Stimulated activated CD8-positive, alpha-beta memory T cell treated with anti-CD3 and anti-CD28 coated beads, Interleukin-7, amount 100 ng/mL, for 1 hour (primary cell): ENCODE measurements at regions not wholly inside any gene's neighbourhood (a gene's known extent, or its start where the extent isn't known, plus 50 kb on each side); places are given as distances from the start of the nearest gene placed in this dataset.

ENCODE experiments used
- DNase-seq, 2 donors: peaks; one replicate each; pipeline ENCODE4 v3.0.0-alpha.2; 2020; ENCODE audit warnings: low read depth in 2 of 2

GRCh38 chr18:74023220-74023619, 124.4 kb downstream of the FBXO15 start:
- DNase-seq = no peak

GRCh38 chr18:74019864-74020263, 127.8 kb downstream of the FBXO15 start:
- no peak for DNase-seq

GRCh38 chr18:74013955-74014354, 133.7 kb downstream of the FBXO15 start:
- DNase-seq = no peak

DNA sequence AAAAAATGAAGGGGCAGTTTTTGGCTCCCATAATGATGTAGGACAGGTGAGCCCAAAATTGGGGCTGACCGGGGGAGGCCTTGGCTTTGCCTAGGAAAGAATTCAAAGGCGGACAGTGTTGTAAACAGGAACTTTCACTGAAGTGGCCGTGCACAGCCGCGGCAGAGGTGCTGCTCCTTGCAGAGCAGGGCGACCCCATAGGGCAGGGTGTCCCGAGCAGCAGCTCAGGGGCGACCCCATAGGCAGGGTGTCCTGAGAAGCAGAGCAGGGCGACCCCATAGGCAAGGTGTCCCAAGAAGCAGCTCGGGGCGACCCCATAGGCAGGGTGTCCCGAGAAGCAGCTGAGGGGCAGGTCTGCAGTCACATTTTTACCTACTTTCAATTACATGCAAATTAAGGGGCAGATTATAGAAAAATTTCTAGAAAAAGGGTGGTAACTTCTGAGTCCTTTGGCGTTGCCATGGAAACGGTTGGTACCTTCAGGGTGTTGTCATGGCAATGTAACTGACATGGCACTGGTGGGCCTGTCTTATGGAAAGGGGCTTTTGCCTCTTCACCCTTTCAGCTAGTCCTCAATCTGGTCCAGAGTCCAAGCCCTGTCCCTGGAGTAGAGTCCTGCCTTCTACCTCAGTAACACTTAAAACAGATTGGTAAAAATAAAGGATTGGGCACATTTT, 134.5 kb downstream of the FBXO15 start:
- no peak for DNase-seq

- no peak for DNase-seq
These were observed 141.5 kb downstream of the FBXO15 start for GRCh38 chr18:74006143-74006542.

GRCh38 chr18:74005320-74006109, 142.1 kb downstream of the FBXO15 start:
- DNase-seq = no peak

DNA sequence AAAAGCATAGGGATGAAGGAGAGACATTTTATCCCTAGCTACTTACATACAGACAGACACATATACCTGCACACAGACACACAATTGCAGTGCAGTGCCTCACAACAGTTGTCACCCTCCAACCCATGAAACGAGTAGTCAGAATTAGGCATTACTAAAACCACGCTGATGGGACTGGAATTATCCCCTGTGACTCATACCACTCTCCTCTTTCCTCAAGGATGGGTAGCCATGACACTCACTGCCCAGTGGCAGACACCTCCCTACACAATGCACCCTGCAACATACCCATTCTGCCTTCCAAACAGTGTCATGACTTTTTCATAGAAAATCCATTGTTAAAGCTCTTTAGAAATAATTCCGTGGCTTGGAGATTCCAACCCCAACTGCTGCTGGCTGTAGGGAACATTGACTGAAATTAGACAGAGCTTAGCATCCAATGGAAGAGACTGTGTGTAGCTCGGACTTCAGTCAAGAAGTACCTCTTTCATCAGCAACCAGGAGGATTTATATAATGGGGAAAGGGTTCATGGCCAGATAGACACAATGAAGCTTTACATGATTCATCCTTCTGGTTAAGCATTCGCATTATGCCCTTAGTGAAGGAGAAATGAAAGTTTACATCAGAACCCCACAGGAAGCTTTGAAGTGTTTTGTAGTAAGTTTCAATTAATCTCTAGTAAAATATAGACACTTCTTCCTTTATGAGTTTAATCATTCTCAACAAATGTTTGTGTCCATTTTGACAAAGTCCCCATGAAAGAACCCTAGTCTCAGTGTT, 155.2 kb downstream of the FBXO15 start:
- no peak for DNase-seq

GRCh38 chr18:73991570-73991969, 156.1 kb downstream of the FBXO15 start:
- DNase-seq = no peak

DNA sequence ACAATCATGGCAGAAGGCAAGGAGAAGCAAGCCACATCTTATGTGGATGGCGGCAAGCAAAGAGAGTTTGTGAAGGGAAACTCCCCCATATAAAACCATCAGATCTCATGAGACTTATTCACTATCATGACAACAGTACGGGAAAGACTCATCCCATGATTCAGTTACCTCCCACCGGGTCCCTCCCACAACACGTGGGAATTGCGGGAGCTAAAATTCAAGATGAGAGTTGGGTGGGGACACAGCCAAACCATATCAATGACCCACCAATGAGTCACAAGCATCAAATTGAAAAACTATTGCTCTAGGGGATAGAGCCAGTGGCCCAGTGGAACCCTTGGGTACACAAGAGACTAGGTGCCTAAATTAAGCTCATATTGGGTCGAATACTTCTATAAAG, 157.4 kb downstream of the FBXO15 start:
- no peak for DNase-seq

DNA sequence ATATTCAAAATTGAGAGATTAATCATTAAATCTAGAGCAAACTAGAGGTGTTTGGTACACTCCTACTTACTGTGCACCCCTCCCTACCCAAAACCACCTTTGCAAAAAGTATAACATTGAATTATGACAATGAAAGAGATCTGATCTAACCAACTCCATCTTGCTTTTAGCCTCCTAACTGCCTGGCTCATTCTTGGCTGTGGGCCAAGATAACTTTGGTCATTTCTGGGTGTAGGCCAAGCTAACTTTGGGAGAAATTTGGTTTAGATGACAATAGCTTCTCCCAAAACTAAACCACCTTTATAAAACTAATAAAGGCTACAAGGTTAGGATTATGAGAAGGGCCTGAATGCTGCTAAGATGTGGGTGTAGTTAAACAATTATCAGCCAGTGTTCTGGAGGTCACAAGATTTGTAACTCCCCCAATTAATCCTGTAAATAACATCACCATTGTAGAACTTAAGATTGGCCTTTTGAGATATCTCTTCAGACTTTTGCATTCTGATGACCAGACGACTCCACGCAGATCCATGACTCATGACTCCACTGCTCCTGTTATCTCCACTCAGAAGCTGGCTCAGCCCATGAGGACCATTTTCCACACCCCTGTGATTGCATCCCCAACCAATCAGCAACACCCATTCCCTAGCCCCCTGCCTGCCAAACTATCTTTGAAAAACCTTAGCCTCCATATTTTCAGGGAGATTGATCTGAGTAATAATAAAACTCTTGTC, 160.2 kb downstream of the FBXO15 start:
- DNase-seq = no peak

DNA sequence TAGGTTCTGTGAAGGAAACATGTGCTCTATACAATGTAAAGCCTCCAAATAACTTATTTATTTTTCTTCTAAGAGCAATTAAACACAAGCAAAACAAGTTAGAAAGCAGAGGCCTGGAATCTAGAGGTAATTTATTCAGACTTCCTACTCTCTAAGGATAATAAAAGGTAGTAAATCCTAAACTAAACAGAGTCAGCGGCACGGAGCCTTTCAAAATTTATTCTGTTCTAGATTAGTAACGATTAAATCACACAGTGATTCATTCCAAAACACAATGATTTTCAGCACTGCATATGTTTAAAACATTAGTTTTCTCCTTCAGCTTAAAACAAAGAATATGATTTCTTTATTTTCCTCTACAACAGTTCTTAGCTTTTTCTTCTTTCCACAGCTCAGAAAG, 160.9 kb downstream of the FBXO15 start:
- no peak for DNase-seq

DNA sequence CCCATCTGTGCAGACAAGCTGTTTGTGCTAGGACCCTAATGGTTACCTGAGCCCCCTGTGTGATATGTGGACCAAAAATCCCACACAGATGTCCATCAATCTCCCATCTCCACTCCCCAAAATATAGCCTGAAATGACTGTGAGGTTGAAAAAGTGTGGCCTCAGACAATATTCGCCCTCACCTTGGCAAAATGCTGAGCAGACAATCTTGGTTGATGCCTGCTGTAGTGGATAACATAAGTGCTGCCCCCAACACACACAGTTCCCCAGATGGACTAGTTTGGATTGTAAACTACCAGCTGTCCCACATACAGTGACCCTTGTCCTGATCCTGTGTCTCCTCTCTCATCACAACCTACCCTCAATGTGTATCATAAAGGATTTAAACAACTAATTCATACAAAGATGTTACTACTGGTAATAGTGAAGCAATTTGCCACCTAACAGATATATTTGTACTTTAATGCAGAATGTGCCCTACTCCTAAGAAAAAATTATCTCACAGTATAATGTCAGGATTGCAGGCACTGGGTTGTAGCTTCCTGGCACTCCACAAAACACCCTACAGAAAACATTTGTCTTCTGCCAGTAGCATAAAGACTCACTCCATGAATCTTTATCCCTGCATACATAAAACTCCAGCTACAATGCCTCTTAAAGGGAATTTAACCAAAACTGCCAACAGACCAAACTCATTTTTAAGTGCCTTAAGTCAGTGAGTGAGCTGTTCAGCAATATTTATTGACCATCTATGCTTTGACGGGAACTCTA, 161.6 kb downstream of the FBXO15 start:
- no peak for DNase-seq

- DNase-seq = no peak
These were observed 163.7 kb downstream of the FBXO15 start for GRCh38 chr18:73983970-73984369.

DNA sequence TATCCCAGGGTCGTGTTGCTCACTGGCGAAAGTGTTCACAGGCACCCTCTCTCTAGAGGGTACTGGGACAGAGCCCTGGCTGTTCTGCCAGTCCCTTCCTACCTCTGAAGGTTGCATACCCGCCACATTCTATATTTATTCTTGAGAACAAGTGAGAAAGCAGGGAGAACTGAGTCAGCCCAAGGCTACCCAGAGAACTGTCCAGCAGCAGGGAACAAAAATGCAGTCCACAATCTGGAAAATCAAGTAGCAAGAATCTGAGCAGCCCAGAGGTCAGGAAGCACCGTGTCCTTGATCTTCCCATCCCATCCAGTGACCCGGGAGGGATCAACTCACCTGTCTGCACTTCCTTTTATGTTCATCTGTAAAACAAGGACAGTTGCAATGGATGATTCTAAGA, 164.1 kb downstream of the FBXO15 start:
- no peak for DNase-seq

DNA sequence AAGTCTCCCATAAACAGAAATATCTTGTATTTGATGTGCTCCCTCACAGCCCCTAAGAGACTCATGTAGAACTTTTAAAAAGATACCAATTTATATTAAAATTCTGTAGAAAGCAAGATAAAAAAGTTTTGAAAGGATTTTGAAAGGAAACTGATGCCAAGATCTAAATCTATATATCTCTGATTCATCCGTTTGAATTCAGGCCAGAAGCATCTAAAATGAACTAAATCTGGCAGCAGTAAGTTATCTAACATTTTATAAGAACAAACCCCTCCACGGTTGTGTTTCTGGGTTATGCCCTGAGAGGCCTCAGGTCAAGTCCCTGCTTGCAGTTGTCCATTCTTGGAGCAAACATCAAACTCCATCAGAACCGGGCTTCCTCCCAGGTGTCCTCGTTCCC, 165.8 kb downstream of the FBXO15 start:
- DNase-seq = no peak

DNA sequence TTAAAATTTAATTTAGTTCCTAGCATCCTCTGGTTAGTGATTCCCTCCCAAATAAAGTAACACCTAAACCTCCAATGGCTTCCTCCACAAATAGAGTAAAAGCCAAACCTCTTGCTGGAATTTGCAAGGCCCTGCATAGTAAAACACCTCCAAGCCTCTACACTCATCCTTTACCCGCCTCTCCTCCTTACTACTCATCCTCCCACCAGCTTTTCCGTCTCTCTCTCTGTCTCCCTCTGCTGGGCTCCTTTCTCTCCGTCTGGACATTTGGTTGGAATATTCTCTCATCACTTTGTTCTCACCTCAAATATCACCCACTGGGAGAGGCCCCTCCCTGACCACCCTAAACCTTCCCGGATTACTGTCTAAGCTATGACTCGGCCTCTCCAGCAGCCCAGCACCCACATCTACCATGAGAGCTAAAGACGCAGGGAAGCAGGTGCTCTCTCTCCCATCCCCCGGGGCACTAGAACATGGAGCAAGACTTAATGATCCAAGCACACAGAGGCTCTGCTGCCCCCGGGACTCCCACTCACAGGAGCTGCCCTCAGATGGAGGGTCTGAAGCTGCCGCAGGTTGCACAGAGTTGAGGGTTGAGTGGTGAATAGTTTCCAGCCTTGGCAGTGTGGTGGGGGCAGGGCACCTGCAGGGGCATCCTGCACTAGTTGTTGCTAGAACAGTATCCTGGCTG, 167.2 kb downstream of the FBXO15 start:
- no peak for DNase-seq

DNA sequence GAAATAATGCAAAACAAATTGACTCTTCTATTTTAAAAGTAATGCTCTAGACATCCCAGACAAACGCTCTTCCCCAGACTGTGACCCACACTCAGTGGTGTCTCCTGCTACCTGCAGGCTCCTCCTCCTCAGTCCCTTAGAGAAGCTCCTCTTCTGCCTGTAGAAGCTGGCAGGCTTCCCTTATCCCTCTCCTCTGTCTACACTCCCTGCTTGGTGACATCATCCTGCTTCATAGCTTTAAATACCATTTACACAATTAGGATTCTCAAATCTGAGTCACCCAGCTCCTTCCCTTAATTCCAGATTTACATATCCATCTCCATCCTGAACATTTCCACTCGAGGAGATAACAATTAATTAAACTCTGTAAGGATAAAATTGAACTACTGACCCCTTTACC, 167.9 kb downstream of the FBXO15 start:
- DNase-seq = no peak

DNA sequence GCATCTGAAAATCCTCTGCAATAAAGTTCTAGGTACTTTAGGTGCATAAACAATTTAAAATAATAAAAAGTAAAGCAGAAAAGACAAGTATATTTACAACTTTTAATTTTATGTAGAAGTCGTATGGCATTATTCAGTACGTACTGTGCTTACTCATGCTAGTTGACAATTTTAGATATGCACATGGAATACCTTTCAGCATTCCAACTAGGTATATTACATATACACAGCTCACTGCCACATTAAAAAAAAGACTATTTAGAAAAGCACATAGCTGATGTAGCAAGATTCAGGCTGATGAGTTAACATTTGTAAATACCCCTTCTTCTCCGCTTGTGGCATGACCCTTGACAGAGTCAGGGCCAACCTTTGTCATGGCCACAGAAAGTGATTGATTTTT, 171.2 kb downstream of the FBXO15 start:
- DNase-seq = no peak

GRCh38 chr18:73975266-73975665, 172.4 kb downstream of the FBXO15 start:
- no peak for DNase-seq

DNA sequence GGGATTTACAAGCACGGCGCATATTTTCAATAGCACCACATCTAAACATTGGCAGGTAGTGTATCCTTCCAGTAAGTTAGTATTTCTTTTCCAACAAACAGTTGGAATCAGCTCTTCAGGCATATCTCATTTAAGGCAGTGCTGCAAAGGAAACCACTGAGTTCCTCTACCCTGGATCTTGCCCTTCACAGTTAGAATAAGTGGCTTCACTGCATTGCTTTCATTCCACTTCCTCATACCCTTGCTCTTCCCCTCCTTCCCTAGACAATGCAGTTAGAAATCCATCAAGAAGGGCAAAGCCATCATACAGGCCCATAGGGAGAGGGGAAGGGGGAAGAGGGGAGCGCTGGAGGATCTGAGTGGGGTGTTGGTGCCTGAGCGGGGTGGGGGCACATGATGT, 173.7 kb downstream of the FBXO15 start:
- DNase-seq = no peak

GRCh38 chr18:73966954-73967353, 180.7 kb downstream of the FBXO15 start:
- no peak for DNase-seq
